Caki2 (cell line): ENCODE measurements at regions not wholly inside any gene's neighbourhood (a gene's known extent, or its start where the extent isn't known, plus 50 kb on each side); places are given as distances from the start of the nearest gene placed in this dataset.
"Not testable (repeated sequence)": the region's sequence is repeated elsewhere in the genome, so short reads cannot be mapped to it uniquely, and the experiment has no call there.

ENCODE experiments used
- DNase-seq: peaks from one replicate; pipeline ENCODE4 v3.0.0-alpha.2; 2015; ENCODE audit warnings: low read depth
- in situ Hi-C: cut with HindIII; loops from 2 replicates; pipeline ENCODE4 v1.10.0; 2016; ENCODE audit warnings: low sequenced_read_pairs, low pct_unique_long_range_greater_than_20kb, mixed read lengths

DNA sequence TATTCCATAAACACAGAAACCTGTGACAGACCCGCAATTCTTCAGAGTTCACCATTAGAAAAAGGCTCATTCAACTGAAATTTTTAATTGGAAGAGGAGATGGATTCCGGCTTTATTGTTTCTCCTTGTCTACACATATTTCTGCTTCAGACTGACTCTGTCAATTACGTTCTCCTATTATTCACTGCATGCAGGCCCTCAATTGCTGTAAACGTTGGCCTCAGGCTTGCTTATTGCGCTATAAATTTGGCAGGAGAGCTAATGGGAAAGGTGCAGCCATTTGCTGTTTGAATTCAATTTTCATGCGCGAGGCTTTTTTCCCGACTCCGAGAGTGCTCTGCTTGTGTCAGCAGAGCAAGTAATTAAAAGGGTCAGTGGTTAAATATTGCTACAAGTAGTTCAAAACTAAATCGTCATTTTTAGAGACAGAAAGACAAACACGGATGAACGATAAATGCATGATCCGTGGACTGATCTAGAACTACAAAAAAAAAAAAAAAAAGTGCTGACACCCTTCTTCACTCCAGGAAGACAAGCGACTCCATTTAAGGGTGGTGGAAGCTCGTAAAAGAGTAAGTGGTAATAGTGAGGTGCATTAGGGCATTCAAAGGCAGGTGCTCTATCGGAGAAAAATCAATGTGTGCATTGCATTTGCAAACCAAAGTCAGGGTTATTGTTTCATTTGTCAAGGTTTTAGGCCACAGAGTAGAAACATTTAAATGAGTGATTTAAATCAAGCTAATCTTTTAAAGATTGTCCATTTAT, 841.6 kb upstream of the FRG1 start:
- DNase-seq, result no peak
- in situ Hi-C loops, result no loop called here

DNA sequence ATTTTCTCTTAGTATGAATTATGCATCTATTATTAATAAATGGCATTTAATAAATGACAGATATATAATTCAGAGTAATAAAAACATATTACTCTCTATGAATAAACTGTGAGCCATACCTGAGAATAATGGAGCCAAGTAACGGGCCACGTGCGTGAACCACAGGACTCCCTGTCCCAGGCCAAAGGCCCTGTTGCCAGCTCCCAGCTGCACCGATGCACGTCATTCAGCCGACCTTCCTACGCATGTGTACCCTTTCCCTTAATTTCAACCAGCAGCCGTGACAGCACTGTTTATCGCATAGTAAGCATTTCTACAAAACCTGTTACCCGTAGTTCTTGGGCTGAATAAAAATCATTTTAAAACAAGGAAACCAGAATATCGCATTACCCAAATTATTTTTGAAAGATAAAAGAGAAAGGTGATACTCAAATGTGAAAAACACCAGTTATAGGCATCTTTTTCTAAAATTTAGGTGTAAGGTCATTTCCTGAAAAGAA, 827.2 kb upstream of the FRG1 start:
- in situ Hi-C loops, result no loop called here
- DNase-seq, result no peak

DNA sequence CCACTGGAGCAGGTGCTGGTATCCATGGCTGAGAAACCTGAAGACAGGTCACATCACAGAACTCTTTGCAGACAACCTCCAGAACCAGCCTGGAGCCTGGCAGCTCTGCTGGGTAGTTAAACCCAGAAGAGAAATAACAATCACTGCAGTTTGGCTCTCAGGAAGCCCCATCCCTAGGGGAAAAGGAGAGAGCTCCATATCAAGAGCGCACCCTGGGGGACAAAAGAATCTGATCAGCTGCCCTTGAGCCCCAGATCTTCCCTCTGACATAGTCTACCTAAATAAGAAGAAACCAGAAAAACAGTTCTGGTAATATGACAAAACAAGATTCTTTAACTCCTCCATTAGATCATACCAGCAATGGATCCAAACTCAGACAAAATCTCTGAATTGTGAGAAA, 823.2 kb upstream of the FRG1 start:
- no peak for DNase-seq
- in situ Hi-C loops, result no loop called here

DNA sequence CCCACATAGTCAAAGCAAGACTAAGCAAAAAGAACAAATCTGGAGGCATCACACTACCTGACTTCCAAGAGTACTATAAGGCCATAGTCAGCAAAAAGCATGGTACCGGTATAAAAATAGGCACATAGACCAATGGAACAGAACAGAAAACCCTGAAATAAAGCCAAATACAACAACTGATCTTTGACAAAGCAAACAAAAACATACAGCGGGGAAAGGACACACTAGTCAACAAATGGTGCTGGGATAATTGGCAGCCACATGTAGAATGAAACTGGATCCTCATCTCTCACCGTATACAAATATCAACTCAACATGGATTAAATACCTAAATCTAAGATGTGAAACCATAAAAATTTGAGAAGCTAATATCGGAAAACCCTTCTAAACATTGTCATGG, 819.3 kb upstream of the FRG1 start:
- in situ Hi-C loops, result no loop called here
- no peak for DNase-seq

DNA sequence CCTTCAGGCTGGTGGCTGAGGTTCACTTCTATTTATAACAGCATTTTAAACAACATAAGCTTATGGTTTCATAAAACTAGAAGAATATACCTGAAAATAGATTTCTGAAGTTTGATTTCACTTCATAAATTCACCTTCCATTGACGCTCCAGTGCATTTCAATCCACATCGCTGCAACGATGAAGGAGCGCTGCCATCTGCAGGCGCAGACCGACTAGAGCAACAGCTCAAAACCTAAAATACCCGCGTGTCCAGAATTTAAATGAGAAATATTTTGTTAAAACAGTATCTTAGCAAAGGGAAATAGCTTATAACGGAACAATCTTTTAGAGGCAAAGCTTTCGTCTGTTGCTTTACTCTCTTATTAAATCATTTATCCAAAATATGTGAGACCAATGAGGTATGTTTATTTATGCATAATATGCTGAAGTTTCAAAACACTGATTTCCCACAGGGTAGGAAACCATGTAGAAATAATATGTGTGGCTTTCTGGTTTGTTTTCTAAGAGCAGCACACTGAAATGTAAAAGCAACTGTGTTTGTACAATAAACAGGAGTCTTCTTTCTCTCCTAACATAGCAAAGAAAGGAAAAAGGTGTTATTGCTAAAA, 816.4 kb upstream of the FRG1 start:
- DNase-seq, result peak; percentile 22
- in situ Hi-C loops, result no loop called here

DNA sequence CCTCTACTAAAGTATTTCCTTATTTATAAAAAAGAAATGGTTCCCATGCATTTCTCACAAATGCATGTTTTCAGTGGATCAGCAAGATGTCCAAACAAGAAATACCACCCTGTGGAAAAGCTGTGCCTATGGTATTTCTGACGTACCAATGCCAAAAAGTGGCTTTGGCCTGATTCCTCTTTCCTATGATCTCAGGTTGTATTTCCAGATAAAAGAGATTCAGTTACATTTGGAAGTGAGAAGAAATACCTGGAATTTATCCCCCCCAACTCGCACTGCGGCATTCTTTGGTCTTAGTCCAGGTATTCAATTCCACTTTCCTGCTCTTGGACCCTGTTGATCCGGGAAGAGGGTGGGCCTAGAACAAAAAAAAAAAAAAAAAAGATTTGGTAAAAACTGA, 815.9 kb upstream of the FRG1 start:
- in situ Hi-C loops, result no loop called here
- no peak for DNase-seq

DNA sequence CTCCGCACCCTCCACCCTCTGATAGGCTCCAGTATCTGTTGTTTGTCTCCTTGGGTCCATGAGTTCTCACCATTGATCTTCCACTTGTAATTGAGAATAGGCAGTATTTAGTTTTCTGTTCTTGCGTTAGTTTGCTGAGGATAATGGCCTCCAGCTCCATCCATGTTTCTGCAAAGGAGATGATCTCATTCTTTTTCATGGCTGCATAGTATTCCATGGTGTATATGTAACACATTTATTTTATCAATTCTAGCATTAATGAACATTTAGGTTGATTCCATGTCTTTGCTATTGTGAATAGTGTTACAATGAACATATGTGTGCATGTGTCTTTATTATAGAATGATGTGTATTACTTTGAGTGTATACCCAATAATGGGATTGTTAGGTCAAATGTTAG, 814.6 kb upstream of the FRG1 start:
- no peak for DNase-seq
- in situ Hi-C loops, result no loop called here

DNA sequence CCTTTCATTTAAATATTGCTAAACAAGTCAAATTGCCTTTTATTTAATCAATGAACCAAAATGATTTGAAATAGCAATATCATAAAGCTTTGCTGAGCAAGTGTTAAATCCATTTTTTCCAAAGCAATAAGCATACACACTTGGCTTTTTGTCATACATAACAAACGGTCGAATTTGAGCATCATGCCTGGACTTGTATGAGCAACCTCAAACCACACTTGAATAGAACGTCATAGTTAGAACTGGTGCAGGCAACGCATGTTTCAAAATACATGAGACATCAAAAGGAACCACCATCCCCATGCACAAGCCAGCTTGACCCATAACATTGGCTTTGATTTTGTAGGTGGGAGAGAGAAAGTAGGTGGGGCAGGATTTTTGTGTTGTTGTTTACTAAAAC, 812.3 kb upstream of the FRG1 start:
- DNase-seq, result no peak
- in situ Hi-C loops, result no loop called here

DNA sequence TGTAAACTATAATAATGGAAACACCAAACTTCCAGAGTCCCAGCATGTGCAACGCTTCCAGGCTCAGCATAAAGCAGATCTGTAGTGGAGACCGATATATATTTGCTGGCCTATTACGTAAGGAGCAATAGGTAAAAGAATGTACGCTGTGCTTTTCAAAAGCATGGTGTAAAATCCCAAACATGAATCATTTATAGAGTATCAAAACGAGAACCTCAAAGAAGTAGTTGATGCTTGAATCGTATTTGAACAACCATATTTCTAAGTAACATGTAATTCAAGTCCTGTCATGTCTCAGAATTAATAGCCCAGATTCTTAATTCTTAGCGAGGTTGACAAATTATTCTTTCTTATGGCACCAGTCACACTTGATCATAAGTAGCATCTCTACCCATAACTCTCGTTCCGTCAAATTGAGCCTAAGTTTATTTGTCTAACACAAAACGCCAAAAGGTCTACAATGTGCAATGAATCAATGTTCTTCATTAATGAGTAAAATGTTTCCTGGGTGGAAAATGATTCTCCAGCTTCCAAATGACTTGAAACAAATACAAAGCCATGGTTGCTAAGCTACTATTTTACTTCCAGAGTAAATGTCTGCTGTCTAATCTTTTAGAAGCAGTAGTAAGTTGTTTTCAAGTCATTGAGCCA, 811.5 kb upstream of the FRG1 start:
- peak; percentile 52 for DNase-seq
- in situ Hi-C loops, result no loop called here

DNA sequence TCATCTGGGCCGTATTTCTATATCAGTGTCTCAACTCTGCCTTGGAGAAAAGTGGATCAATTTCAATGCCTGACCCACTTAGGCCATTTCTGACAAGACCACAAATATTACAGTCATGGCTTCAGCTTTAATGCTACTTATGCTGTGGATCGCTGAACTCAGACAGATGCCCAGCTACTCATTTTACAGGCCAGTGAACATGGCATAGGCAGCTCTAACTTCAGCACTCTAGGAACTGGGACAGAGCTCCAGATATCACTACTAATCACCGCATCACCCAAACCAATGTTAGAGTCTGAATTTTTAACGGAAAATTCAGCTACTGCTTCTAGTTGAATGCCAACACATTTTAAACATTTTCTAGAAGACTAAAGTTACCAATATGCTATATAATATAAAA, 809.6 kb upstream of the FRG1 start:
- in situ Hi-C loops, result no loop called here
- DNase-seq, result no peak

DNA sequence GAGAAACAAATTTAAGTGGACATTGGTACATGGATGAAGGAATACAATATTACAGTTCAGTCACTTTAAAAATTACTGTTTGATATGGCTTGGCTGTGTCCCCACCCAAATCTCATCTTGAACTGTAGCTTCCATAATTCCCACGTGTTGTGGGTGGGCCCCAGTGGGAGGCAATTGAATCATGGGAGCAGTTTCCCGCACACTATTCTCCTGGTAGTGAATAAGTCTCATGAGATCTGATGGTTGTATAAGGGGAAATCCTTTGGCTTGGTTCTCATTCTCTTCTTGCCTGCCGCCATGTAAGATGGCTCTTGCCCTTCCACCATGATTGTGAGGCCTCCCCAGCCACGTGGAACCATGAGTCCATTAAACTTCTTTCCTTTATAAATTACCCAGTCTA, 804.2 kb upstream of the FRG1 start:
- in situ Hi-C loops, result no loop called here
- peak; percentile 16 for DNase-seq

DNA sequence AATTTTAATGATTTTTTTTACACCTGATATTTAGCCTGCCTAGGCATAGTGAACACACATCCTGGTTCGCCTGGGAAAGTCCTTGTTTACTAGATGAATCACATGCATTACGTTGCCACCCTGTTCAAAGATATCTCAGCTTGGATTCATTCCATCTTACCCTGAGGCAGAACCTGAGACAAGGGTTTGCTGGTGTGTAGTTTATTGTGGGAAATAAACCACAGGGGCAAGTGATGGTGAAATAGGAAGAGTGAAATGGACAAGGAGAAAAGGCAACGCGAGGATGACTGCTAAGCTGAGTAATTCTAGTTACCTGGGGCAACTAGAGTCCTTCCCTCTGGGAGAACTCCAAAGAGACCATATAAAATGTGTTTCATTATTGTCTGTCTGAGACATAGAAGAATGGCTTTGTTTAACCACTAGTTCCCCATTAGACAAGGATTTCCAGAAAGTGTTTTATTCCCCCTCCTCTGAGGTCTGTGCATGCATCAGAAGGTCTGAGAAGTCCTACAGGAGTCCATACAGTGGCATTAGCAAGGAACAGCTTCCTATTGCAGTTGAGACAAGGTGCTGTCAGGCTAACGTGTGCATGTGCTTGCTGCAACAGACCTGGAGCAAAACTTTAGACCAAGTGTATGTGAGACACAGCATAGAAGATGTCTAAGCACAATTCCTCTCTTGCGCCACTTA, 797.3 kb upstream of the FRG1 start:
- in situ Hi-C loops, result no loop called here
- DNase-seq, result peak; percentile 88

DNA sequence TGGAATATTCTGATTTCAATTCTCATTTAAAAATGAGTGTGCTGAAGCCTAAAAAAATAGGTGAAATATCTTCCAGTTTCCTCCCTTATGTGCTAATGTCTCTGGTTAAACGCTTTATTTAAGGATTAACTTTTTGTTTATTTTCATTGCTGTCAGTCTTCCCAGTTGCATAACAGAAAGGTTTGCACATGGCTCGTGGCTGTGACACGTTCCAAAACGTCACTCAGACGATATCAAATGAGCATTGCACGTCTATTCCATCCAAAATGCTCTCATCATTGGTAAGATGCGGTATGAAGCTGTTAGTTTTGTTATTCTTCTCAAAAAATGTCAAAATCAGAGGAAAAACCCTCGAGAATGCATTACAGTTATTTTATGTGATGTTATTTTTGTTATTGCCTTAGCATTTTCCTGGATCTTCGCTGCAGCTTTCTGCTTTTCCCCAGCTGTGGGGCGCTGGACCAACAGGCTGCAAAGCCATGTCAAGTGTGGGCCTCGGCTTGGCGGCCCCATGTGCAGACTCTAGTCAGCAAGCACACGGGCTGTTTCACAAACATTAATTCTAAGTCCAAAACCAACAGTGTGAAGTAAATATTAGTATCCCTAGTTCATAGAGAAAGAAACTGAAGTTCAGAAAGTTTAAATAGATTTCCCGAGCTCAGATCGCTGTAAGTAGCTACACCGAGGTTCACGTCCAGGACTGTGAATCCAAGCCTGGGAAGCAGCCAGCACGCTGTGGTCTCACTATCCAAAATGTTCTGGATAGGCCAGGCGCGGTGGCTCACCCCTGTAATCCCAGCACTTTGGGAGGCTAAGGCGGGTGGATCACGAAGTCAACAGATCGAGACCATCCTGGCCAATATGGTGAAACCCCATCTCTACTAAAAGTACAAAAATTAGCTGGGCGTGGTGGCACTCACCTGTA, 793.4 kb upstream of the FRG1 start:
- DNase-seq, result peak; percentile 25
- in situ Hi-C loops, result no loop called here

DNA sequence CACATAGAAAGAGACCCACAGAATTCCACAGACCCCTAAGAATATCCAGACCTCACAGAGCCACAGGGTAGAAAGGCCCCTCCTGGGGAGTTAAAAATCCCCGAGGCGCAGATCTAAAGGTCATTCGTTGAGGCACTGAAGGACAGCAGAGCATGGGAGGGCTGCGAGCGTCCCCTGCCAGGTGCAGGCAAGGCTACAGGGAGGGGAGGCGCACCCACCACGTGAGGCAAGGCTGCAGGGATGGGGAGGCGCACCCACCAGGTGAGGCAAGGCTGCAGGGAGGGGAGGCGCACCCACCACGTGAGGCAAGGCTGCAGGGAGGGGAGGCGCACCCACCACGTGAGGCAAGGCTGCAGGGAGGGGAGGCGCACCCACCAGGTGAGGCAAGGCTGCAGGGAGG, 785.6 kb upstream of the FRG1 start:
- in situ Hi-C loops, DNase-seq: not testable (repeated sequence)

DNA sequence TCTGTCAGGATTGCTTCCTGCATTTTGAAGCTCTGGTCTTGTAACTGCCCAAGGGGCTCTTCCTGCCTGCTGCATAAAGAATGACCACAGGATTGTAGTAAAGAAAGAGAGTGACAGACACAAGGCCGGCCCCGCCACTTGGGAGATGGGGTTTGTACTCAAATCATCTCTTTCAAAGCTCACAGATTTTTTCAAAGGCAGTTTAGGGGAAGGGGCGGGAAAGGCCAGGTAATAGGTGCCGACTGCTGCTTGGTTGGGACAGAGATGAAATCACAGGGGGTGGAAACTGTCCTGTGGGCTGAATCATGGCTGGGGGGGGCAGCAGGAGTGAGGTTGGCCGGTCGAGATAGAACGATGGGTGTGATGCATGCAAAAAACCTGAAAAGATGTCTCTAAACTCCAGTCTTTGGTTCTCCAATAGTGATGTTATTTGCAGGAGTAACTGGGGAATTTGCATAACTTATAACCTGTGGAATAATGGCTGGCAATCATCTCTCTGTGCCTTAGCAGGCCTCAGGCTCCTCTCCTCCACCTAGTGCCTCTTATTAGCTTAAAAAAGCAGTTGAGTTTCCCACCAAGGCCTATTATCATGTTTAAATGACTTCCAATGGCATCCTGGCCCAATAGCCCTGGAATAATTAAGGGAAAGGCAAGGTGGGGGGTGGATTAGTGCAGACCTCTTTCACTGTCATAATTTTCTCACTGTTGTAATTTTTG, 778.4 kb upstream of the FRG1 start:
- no peak for DNase-seq
- in situ Hi-C loops, result no loop called here

DNA sequence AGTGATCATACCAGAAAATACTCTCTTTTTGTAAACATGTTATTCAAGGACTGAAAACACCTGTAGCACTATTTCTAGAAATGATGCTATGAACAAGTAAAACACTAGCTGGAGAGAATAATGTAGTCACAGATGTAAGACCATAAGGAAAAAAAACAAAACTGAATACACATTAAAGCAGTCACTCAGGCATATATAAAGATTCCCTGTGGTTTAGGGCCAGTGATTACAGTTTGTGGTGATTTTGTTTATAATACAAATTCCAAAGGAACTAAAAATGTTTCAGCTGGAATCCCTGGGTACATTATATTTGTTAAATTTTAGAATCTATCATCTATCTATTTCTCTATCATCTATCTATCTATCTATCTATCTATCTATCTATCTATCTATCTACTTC, 777.8 kb upstream of the FRG1 start:
- DNase-seq, result peak; percentile 4
- in situ Hi-C loops, result no loop called here

DNA sequence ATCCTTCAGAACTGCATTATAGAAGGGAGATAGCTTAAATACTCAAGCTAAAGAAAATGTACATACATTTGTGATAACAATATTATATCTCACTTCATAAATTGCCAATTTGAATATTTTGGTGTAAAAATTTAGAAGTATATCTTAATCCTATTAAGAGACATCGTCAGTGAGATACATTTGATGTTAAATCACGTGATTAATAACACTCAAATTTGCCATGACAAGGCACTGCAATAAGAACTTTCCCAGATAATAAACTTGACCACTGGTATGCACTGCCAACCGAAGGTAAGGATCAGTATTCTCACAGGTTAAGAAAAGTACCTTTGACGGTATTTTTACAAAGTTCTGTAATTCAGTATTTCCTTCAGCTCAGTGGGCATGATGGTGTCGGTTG, 764.7 kb upstream of the FRG1 start:
- DNase-seq, result no peak
- in situ Hi-C loops, result no loop called here
